C1 segment of cervical spinal cord (tissue), 14 donors: ENCODE measurements at regions not wholly inside any gene's neighbourhood (a gene's known extent, or its start where the extent isn't known, plus 50 kb on each side); places are given as distances from the start of the nearest gene placed in this dataset.
A peak's percentile ranks its signal among the peaks of the same experiment; 100 is the strongest.
"Not testable (repeated sequence)": the region's sequence is repeated elsewhere in the genome, so short reads cannot be mapped to it uniquely, and the experiment has no call there.

Experiments
- DNase-seq, 14 donors: peaks; one replicate each; lab custom pipeline; 2025; lab: John Stamatoyannopoulos, UW

- DNase-seq, result no peak
Measured at GRCh38 chr13:63457186-63457585, 2041.5 kb upstream of the PCDH20 start.

- no peak for DNase-seq
Measured at GRCh38 chr13:63455938-63456337, 2040.3 kb upstream of the PCDH20 start.

- DNase-seq, result no peak
Measured at GRCh38 chr13:63449550-63449949, 2033.9 kb upstream of the PCDH20 start.

- no peak for DNase-seq
Measured at GRCh38 chr13:63448692-63449091, 2033.0 kb upstream of the PCDH20 start.

- peak in 1 of 14 donors; percentile 60 for DNase-seq
Measured at GRCh38 chr13:63446329-63446728, 2030.7 kb upstream of the PCDH20 start.

- not testable (repeated sequence) for DNase-seq
Measured at GRCh38 chr13:63444225-63444624, 2028.6 kb upstream of the PCDH20 start.

- no peak for DNase-seq
Measured at GRCh38 chr13:63438951-63439350, 2023.3 kb upstream of the PCDH20 start.

- no peak for DNase-seq
Measured at GRCh38 chr13:63436325-63436668, 2020.6 kb upstream of the PCDH20 start.

- no peak for DNase-seq
Measured at GRCh38 chr13:63435667-63436324, 2020.1 kb upstream of the PCDH20 start.

GRCh38 chr13:63433546-63434150, 2018.0 kb upstream of the PCDH20 start:
- no peak for DNase-seq

GRCh38 chr13:63427170-63427569, 2011.5 kb upstream of the PCDH20 start:
- DNase-seq, result no peak

GRCh38 chr13:63425131-63425530, 2009.5 kb upstream of the PCDH20 start:
- no peak for DNase-seq

- no peak for DNase-seq
Measured at GRCh38 chr13:63421123-63421522, 2005.5 kb upstream of the PCDH20 start.

GRCh38 chr13:63420685-63421084, 2005.0 kb upstream of the PCDH20 start:
- DNase-seq, result no peak

GRCh38 chr13:63414247-63414646, 1998.6 kb upstream of the PCDH20 start:
- DNase-seq, result no peak

GRCh38 chr13:63409791-63410351, 1994.2 kb upstream of the PCDH20 start:
- no peak for DNase-seq

- no peak for DNase-seq
Measured at GRCh38 chr13:63408331-63409189, 1992.9 kb upstream of the PCDH20 start.

- no peak for DNase-seq
Measured at GRCh38 chr13:63403733-63404132, 1988.1 kb upstream of the PCDH20 start.

GRCh38 chr13:63396746-63397145, 1981.1 kb upstream of the PCDH20 start:
- peak in 1 of 14 donors; percentile 30 for DNase-seq

- no peak for DNase-seq
Measured at GRCh38 chr13:63393112-63393511, 1977.5 kb upstream of the PCDH20 start.

- no peak for DNase-seq
Measured at GRCh38 chr13:63389756-63390155, 1974.1 kb upstream of the PCDH20 start.

GRCh38 chr13:63381078-63381859, 1965.6 kb upstream of the PCDH20 start:
- DNase-seq, result no peak
